Suppressor macrophage treated with lipopolysaccharide for 4 hours (primary cell): ENCODE measurements at regions not wholly inside any gene's neighbourhood (a gene's known extent, or its start where the extent isn't known, plus 50 kb on each side); places are given as distances from the start of the nearest gene placed in this dataset.
"Not testable (repeated sequence)": the region's sequence is repeated elsewhere in the genome, so short reads cannot be mapped to it uniquely, and the experiment has no call there.

Experiments
- DNase-seq: peaks from one replicate; pipeline ENCODE4 v3.0.0-alpha.2; 2020

- no peak for DNase-seq
Measured at GRCh38 chr5:40453689-40454088, 226.0 kb upstream of the PTGER4 start.

DNA sequence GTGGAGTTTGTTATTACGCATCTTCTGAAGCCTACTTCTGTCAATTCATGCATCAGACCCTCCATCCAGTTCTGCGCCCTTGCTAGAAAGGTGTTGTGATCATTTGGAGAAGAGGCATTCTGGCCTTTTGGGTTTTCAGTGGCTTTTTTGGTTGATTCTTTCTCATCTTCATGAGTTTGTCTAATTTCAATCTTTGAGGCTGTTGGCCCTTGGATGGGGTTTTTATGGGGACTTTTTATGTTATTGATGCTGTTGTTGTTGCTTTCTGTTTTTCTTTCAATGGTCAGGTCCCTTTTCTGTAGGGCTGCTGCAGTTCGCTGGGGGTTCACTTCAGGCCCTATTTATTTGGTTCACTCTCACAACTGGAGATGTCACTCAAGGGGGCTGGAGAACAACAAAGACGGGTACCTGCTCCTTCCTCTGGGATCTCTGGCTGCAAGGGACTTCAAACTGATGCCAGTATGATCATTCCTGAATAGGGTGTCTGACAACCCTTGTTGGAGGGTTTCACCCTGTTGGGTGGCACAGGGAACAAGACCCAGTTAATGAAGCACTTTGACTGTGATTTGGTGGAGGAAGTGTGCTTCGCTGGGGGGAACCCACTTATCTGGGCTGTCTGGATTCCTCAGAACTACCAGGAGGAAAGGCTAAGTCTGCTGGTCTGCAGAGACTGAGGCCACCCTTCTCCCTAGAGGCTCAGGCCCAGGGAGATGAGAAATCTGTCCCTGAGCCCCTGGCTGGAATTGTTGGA, 226.7 kb upstream of the PTGER4 start:
- no peak for DNase-seq

GRCh38 chr5:40447438-40447837, 232.3 kb upstream of the PTGER4 start:
- DNase-seq = no peak

DNA sequence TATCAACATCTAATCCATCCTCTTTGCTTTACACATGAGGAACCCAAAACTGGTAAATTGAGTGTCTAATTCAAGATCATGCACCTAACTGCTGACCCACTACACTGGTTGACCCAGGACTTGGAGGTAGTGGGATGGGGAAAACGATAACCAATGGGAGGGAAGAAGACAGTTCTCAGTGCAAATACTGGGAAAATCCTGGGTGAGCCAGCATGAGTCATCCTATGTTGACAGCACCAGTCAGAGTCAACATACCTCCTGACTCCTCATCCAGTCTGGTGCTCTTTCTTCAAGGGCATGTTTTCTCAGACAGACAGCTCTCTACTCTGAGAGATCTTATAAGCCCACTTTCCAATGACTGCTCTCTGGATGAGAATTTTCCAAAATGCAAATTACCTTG, 232.8 kb upstream of the PTGER4 start:
- peak; percentile 85 for DNase-seq

GRCh38 chr5:40442346-40442745, 237.4 kb upstream of the PTGER4 start:
- DNase-seq = peak; percentile 23

DNA sequence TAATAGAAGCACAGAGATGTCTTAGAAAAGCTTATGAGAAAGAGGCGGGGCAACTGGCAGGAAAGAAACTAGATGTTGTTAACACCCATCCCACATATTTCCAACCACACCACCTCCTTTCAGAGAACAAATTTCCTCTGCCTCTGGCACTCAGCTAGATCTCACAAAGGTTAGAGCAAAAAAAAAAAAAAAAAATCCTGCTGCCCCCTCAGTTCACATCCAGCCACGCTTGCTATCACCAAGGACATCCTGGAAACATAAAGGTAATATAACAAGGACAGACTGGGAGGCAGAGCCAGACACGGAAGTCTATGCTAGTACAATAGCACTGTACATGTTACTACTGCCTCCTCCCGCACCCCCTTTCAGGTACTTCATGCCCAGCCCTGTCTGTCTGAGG, 238.0 kb upstream of the PTGER4 start:
- DNase-seq = no peak

GRCh38 chr5:40440746-40441145, 239.0 kb upstream of the PTGER4 start:
- DNase-seq = no peak

DNA sequence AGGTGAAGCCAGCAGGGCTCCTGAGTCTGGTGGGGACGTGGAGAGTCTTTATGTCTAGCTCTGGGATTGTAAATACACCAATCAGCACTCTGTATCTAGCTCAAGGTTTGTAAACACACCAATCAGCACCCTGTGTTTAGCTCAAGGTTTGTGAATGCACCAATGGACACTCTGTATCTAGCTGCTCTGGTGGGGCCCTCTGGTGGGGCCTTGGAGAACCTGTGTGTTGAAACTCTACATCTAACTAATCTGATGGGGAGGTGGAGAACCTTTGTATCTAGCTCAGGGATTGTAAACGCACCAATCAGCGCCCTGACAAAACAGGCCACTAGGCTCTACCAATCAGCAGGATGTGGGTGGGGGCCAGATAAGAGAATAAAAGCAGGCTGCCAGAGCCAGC, 240.6 kb upstream of the PTGER4 start:
- not testable (repeated sequence) for DNase-seq

GRCh38 chr5:40438646-40439045, 241.1 kb upstream of the PTGER4 start:
- DNase-seq = not testable (repeated sequence)

DNA sequence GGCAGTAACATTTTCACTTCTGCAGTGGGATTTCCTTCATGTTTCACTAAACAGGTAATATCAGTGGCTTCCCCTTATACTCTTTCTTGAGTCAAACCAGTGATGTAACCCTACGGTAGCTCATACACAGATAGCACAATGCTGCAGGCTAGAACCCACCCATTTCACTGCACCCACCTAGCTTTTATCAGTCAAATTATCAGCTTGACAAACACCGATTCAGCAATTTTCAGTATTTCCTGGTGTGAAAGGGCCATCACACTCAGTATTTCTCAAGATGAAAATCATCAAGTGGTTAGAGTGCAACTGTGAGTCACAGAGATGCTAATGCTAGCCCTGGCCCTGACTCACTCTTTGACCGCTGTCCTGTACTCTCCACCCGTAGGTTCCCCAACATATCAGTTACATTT, 242.3 kb upstream of the PTGER4 start:
- DNase-seq = peak; percentile 94

GRCh38 chr5:40436535-40437237, 243.0 kb upstream of the PTGER4 start:
- peak; percentile 71 for DNase-seq

DNA sequence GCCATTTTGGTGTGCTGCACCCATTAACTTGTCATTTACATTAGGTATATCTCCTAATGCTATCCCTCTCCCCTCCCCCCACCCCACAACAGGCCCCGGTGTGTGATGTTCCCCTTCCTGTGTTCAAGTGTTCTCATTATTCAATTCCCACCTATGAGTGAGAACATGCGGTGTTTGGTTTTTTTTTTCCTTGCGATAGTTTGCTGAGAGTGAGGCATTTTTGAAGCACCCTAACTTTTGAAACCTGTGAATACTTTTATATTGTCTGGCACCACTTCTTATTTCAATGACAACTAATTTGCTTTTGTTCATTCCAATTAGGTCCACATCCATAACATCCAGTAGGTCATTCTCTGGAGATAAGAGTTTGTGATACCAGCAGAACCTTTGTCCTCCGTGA, 244.0 kb upstream of the PTGER4 start:
- DNase-seq = not testable (repeated sequence)

DNA sequence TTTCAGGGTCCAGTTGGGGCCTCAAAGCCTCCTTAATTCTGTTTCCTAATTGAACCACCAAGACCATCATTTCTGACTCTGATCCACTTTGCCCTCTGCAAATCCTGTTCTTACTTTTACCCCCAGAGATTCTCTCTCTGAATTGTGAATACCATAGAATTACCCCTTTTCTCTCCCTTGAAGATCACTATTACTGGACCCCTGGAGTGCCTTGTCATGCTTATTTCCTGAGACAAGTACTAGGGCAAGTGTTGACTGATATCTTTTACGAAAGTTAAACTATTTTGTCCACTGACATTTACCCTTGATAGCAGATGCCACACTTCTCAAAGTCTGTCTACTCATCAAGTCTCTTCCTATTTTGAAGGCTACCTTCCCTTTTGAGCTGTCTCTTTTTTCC, 246.9 kb upstream of the PTGER4 start:
- DNase-seq = no peak

DNA sequence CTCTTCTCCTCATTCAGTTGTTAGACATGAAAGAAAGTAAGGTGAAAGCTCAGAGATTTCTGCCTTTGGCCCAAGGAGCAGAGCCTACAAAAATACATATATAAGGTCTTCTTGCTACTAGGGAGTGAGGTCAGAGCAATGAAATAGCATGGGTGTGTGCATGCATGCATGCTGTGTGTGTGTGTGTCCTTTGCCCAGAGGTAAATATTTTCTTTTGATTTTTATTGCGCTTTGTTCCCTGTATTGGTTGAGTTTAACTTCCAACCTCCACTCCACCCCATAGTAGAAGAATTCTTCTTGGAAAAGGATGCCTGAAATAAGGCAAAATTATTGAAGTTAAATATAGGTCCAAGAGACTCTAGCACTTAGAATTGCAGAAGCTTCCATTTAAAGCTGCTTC, 248.0 kb upstream of the PTGER4 start:
- DNase-seq = no peak

GRCh38 chr5:40430101-40430710, 249.5 kb upstream of the PTGER4 start:
- DNase-seq = no peak

- DNase-seq = peak; percentile 81
Measured at GRCh38 chr5:40429258-40430100, 250.2 kb upstream of the PTGER4 start.

DNA sequence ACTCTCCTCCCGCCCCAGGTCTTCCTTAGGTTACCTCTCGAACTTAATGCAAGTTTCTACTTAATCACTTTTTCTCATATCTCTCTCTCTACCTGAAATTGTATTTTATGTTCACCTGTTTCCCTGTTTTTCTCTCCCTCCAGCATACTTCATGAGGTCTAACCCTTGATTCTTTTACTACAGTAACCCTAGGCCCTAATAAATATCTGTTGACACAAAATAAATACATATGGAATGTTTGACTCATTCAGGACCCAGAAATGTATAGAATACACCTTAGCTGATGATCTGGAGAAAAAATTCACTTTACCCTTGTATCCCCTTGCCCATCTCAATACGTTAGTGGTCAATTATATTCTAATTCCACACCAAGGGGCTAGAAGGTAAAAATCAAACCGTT, 250.9 kb upstream of the PTGER4 start:
- DNase-seq = no peak

DNA sequence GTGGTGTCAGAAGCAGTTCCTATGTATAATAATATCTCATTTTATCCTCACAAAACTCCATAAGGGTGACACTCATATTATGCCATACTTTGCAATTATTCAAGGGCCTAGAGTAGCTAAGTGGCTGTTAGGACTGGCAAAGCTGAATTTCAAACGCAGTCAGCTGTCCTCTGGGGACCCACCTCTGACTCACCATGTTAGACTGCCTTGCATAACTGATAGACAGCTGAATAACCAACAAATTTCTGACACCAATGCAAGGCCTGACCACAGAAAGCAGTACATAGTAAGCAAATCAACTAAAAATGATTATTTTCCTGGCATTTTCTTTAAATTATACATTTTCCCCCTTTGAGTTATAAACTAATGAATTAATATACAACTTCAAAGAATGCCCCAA, 251.6 kb upstream of the PTGER4 start:
- peak; percentile 85 for DNase-seq

DNA sequence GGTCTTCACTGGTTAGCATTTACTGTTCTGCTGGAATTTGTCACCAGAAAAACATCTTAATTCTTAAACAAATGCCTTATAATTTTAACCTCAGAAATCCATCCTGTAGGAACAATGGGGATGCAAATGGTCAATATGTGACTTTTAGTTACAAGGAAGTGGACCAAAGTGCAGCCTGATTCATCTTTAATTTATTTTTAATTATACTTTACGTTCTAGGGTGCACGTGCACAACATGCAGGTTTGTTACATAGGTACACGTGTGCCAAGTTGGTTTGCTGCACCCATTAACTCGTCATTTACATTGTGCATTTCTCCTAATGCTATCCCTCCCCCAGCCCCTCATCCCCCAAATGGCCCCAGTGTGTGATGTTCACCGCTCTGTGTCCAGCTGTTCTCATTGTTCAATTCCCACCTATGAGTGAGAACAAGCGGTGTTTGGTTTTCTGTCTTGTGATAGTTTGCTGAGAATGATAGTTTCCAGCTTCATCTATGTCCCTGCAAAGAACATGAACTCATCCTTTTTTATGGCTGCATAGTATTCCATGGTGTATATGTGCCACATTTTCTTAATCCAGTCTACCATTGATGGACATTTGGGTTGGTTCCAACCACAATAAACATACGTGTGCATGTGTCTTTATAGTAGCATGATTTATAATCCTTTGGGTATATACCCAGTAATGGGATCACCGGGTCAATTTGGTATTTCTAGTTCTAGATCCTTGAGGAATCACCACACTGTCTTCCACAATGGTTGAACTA, 262.5 kb upstream of the PTGER4 start:
- not testable (repeated sequence) for DNase-seq

DNA sequence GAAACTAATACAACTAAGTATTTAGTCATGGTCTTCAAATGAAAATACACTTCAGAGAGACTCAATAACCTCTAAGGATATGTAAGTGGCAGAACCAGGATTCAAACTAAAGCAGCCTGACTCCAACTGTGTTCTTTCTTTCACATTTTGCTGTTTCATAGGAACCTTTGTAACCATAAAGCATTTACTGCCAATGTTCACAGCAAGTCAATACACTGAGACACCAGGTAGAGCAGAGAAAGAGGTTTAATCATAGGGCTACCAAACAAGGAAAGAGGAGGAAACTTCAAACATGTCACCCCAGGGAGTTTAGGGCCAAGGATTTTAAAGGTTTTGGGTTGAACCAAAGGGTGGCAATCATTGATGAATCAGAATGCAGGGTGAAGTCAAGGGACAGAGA, 263.1 kb upstream of the PTGER4 start:
- no peak for DNase-seq

DNA sequence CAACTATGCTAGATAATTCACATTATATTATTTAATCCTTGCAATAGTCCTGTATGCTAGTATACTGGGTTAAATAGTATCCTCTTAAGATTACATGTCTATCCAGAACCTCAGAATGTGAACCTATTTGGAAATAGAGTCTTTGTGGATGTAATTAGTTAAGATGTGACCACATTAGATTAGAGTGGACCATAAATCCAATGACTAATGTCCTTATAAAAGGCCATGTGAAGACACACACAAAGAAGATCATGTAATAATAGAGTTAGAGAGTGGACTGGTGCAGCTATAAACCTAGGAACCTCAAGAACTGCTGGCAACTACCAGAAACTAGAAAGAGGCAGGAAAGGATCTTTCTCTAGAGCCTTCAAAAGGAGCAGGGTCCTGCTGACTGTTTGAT, 263.6 kb upstream of the PTGER4 start:
- no peak for DNase-seq

- DNase-seq = no peak
Measured at GRCh38 chr5:40414922-40415321, 264.8 kb upstream of the PTGER4 start.
